Stomach (tissue), 8 donors: ENCODE measurements at regions not wholly inside any gene's neighbourhood (a gene's known extent, or its start where the extent isn't known, plus 50 kb on each side); places are given as distances from the start of the nearest gene placed in this dataset.

ENCODE experiments used
- DNase-seq, 2 donors: peaks; one replicate each; pipeline versions ENCODE4 v3.0.0 to v3.0.0-alpha.2; 2013 to 2019
- H3K27ac ChIP-seq, 5 donors: fragments of 200-600 bp in 4 of 5; sonication (generic) in 4 of 5; one replicate each; pipeline ENCODE4 v1.5.1; 2013 to 2019; ENCODE audit warnings: mild to moderate bottlenecking in 1 of 5, moderate library complexity in 1 of 5
- H3K27me3 ChIP-seq, 3 donors: fragments of 200-600 bp; sonication (generic); one replicate each; pipeline ENCODE4 v1.5.1; 2017 to 2019; ENCODE audit warnings: mixed run types in 1 of 3
- H3K36me3 ChIP-seq, 4 donors: fragments of 200-600 bp; sonication (generic); 1 replicate in 3 of 4; 2 replicates in 1 of 4; pipeline ENCODE4 v1.5.1; 2016 to 2019
- H3K4me1 ChIP-seq, 4 donors: fragments of 200-600 bp; sonication (generic); one replicate each; pipeline ENCODE4 v1.5.1; 2016 to 2019
- H3K4me3 ChIP-seq, 4 donors: fragments of 200-600 bp; sonication (generic) in 3 of 4; one replicate each; pipeline ENCODE4 v1.5.1; 2016 to 2019; ENCODE audit warnings: mild to moderate bottlenecking in 1 of 4
- H3K9me3 ChIP-seq, 4 donors: fragments of 200-600 bp; sonication (generic); one replicate each; pipeline ENCODE4 v1.5.1; 2016 to 2019
- CTCF ChIP-seq, 7 experiments: fragments of 450-650 bp in 4 of 7; fragments of 200-600 bp in 3 of 7; sonication (generic) in 3 of 7; IDR thresholded peaks; one replicate each; pipeline ENCODE4 v1.5.1; 2016 to 2019; ENCODE audit warnings: antibody characterized with exemption in 7 of 7, control low read depth in 2 of 7, mild to moderate bottlenecking in 1 of 7
- EP300 ChIP-seq: sonication (generic); formaldehyde crosslinking; IDR thresholded peaks from one replicate; pipeline ENCODE4 v1.6.1; 2017; ENCODE audit warnings: antibody characterized with exemption
- POLR2A ChIP-seq, 4 donors: fragments of 450-650 bp; IDR thresholded peaks; one replicate each; pipeline ENCODE4 v1.6.1; 2016; ENCODE audit warnings: antibody characterized with exemption in 4 of 4, control low read depth in 2 of 4, mild to moderate bottlenecking in 1 of 4, moderate library complexity in 1 of 4
- POLR2AphosphoS5 ChIP-seq, 3 donors: sonication (generic); formaldehyde crosslinking; IDR thresholded peaks; one replicate each; pipeline ENCODE4 v1.6.1; 2016; ENCODE audit warnings: antibody characterized with exemption in 3 of 3
- WGBS, 5 donors: extraction: QIAGEN DNeasy Blood & Tissue Kit in 3 of 5; methylation state at CpG; one replicate each; pipeline versions ENCODE4 v1.1.5 to v1.1.7; 2013 to 2018; 5-methylcytosine and 5-hydroxymethylcytosine counted together
- intact Hi-C: fragments of 100-400 bp; cut with DNase I; formaldehyde crosslinking; loops from one replicate; pipeline ENCODE4 v1.15.1; 2023; ENCODE audit warnings: low total_unique reads
- donor health status: healthy with polysubstance abuse.
- donor health status: Bipolar disorder and iron deficiency.
- donor health status: healthy.

- H3K4me1 ChIP-seq: no peaks in the 10 kb centered on the region
- peak in 1 of 2 donors; percentile 19 for DNase-seq
- H3K36me3 ChIP-seq: no peaks in the 10 kb centered on the region
- H3K27ac ChIP-seq: no peak overlapping the region
- 83 to 90% (median 88%) methylated on average over 27 to 30 of the region's 30 CpGs for WGBS, 5 donors
- peaks cover 0 to 9% (median 0%) of the 10 kb centered on the region in 4 donors for H3K9me3 ChIP-seq
- no peak overlapping the region for H3K4me3 ChIP-seq
- intact Hi-C loops: no loop called here
- no peaks in the 10 kb centered on the region for H3K27me3 ChIP-seq
- no peak for TF ChIP-seq EP300
- TF ChIP-seq POLR2A (IDR thresholded peaks at IDR 0.05): no peak
- TF ChIP-seq POLR2AphosphoS5 (IDR thresholded peaks at IDR 0.05): no peak
- no peak for TF ChIP-seq CTCF (IDR thresholded peaks at IDR 0.05)
Measured at GRCh38 chr6:170102582-170103481, 188.0 kb downstream of the DLL1 start.

- TF ChIP-seq POLR2AphosphoS5 (IDR thresholded peaks at IDR 0.05): no peak
- TF ChIP-seq POLR2A (IDR thresholded peaks at IDR 0.05): no peak
- no peak for TF ChIP-seq CTCF (IDR thresholded peaks at IDR 0.05)
- no peak for TF ChIP-seq EP300
- 81 to 91% (median 84%) methylated on average over 6 to 7 of the region's 7 CpGs for WGBS, 5 donors
Measured at GRCh38 chr6:170102038-170102437, 188.8 kb downstream of the DLL1 start.

GRCh38 chr6:170101281-170102035 lies 189.4 kb downstream of the DLL1 start:
- WGBS, 5 donors: 88 to 94% (median 93%) methylated on average over 17 of the region's 17 CpGs
- intact Hi-C loops: no loop called here
- Histone ChIP-seq H3K27me3 (peaks cover 0 to 5% (median 0%) of the 10 kb centered on the region in 3 donors), H3K36me3 (no peaks in the 10 kb centered on the region), H3K27ac (no peak overlapping the region), H3K4me1 (peaks cover 0 to 1% (median 0%) of the 10 kb centered on the region in 4 donors), H3K4me3 (no peak overlapping the region), H3K9me3 (peaks cover 0 to 9% (median 0%) of the 10 kb centered on the region in 4 donors)
- TF ChIP-seq POLR2AphosphoS5 (IDR thresholded peaks at IDR 0.05): no peak
- TF ChIP-seq EP300: no peak
- no peak for TF ChIP-seq CTCF (IDR thresholded peaks at IDR 0.05)
- TF ChIP-seq POLR2A (IDR thresholded peaks at IDR 0.05): no peak
- DNase-seq: peak in 1 of 2 donors; percentile 17

More at GRCh38 chr6:170102038-170102437, 188.8 kb downstream of the DLL1 start:
- intact Hi-C loops: no loop called here
- Histone ChIP-seq H3K4me1 (no peaks in the 10 kb centered on the region), H3K36me3 (no peaks in the 10 kb centered on the region), H3K4me3 (no peak overlapping the region), H3K27me3 (peaks cover 0 to 5% (median 0%) of the 10 kb centered on the region in 3 donors), H3K27ac (no peak overlapping the region), H3K9me3 (peaks cover 0 to 9% (median 0%) of the 10 kb centered on the region in 4 donors)
- peak in 1 of 2 donors; percentile 9 for DNase-seq

- intact Hi-C loops: no loop called here
- H3K27ac ChIP-seq: no peak overlapping the region
- no peak overlapping the region for H3K4me3 ChIP-seq
- peaks cover 0 to 9% (median 0%) of the 10 kb centered on the region in 4 donors for H3K9me3 ChIP-seq
- WGBS, 5 donors: 64 to 88% (median 82%) methylated on average over 8 of the region's 8 CpGs
- H3K36me3 ChIP-seq: no peaks in the 10 kb centered on the region
- peaks cover 0 to 11% (median 0%) of the 10 kb centered on the region in 3 donors for H3K27me3 ChIP-seq
- peaks cover 0 to 4% (median 0%) of the 10 kb centered on the region in 4 donors for H3K4me1 ChIP-seq
- peak in 1 of 2 donors; percentile 14 for DNase-seq
- TF ChIP-seq CTCF (IDR thresholded peaks at IDR 0.05): no peak
- TF ChIP-seq POLR2AphosphoS5 (IDR thresholded peaks at IDR 0.05): no peak
Measured at GRCh38 chr6:170100046-170100445, 190.8 kb downstream of the DLL1 start.
